ENCODE measurements at regions not wholly inside any gene's neighbourhood (a gene's known extent, or its start where the extent isn't known, plus 50 kb on each side); places are given as distances from the start of the nearest gene placed in this dataset.

GRCh38 chr19:30151081-30151480, 209.0 kb downstream of the URI1 start:
- H3K9ac ChIP-seq (ENCODE audit: low read length), result no peak overlapping the region
- H2AFZ ChIP-seq (ENCODE audit: low read length), result no peak overlapping the region
- no peaks in the 10 kb centered on the region for H4K20me1 ChIP-seq (ENCODE audit: insufficient read depth, low read length)
- no peaks in the 10 kb centered on the region for H3K9me3 ChIP-seq (ENCODE audit: low read length)
- no peak for TF ChIP-seq CTCF (IDR thresholded peaks at IDR 0.05; ENCODE audit: low read length)
- no peak for TF ChIP-seq EZH2 (IDR thresholded peaks at IDR 0.05; ENCODE audit: borderline replicate concordance, low read length)
- H3K4me3 ChIP-seq (ENCODE audit: low read depth, low read length, poor library complexity, severe bottlenecking), result no peak overlapping the region
- H3F3A ChIP-seq (ENCODE audit: insufficient read depth, low read length), result no peaks in the 10 kb centered on the region
- no peaks in the 10 kb centered on the region for H3K4me1 ChIP-seq (ENCODE audit: insufficient read depth, low read length, severe bottlenecking)
- H3K27ac ChIP-seq (ENCODE audit: low read depth, low read length, poor library complexity, severe bottlenecking), result no peak overlapping the region
- H3K36me3 ChIP-seq (ENCODE audit: insufficient read depth, low read length), result no peaks in the 10 kb centered on the region
- H3K4me2 ChIP-seq (ENCODE audit: low read length), result no peak overlapping the region
- no peaks in the 10 kb centered on the region for H3K79me2 ChIP-seq (ENCODE audit: insufficient read depth, low read length)
- no peaks in the 10 kb centered on the region for H3K27me3 ChIP-seq (ENCODE audit: insufficient read depth, low read length)
- H3K9me2 ChIP-seq (ENCODE audit: low read depth, low read length), result no peaks in the 10 kb centered on the region

- H3K27ac ChIP-seq (ENCODE audit: low read depth, low read length, poor library complexity, severe bottlenecking), result no peak overlapping the region
- no peak overlapping the region for H3K9ac ChIP-seq (ENCODE audit: low read length)
- H3K4me1 ChIP-seq (ENCODE audit: insufficient read depth, low read length, severe bottlenecking), result no peaks in the 10 kb centered on the region
- no peaks in the 10 kb centered on the region for H3K9me2 ChIP-seq (ENCODE audit: low read depth, low read length)
- H4K20me1 ChIP-seq (ENCODE audit: insufficient read depth, low read length), result no peaks in the 10 kb centered on the region
- no peaks in the 10 kb centered on the region for H3K79me2 ChIP-seq (ENCODE audit: insufficient read depth, low read length)
- no peaks in the 10 kb centered on the region for H3K27me3 ChIP-seq (ENCODE audit: insufficient read depth, low read length)
- no peak for TF ChIP-seq EZH2 (IDR thresholded peaks at IDR 0.05; ENCODE audit: borderline replicate concordance, low read length)
- TF ChIP-seq CTCF (IDR thresholded peaks at IDR 0.05; ENCODE audit: low read length), result no peak
- H3F3A ChIP-seq (ENCODE audit: insufficient read depth, low read length), result no peaks in the 10 kb centered on the region
- H3K9me3 ChIP-seq (ENCODE audit: low read length), result no peaks in the 10 kb centered on the region
- H3K4me3 ChIP-seq (ENCODE audit: low read depth, low read length, poor library complexity, severe bottlenecking), result no peak overlapping the region
- no peaks in the 10 kb centered on the region for H3K36me3 ChIP-seq (ENCODE audit: insufficient read depth, low read length)
- H3K4me2 ChIP-seq (ENCODE audit: low read length), result no peak overlapping the region
- H2AFZ ChIP-seq (ENCODE audit: low read length), result no peak overlapping the region
Observed at GRCh38 chr19:30152510-30153291, 210.7 kb downstream of the URI1 start.

GRCh38 chr19:30153326-30154210, 211.5 kb downstream of the URI1 start:
- H3K79me2 ChIP-seq (ENCODE audit: insufficient read depth, low read length), result no peaks in the 10 kb centered on the region
- no peaks in the 10 kb centered on the region for H3K4me1 ChIP-seq (ENCODE audit: insufficient read depth, low read length, severe bottlenecking)
- no peak overlapping the region for H3K4me2 ChIP-seq (ENCODE audit: low read length)
- no peak overlapping the region for H2AFZ ChIP-seq (ENCODE audit: low read length)
- H3K9me3 ChIP-seq (ENCODE audit: low read length), result no peaks in the 10 kb centered on the region
- H3K27me3 ChIP-seq (ENCODE audit: insufficient read depth, low read length), result no peaks in the 10 kb centered on the region
- H3K9ac ChIP-seq (ENCODE audit: low read length), result no peak overlapping the region
- no peak overlapping the region for H3K27ac ChIP-seq (ENCODE audit: low read depth, low read length, poor library complexity, severe bottlenecking)
- no peak for TF ChIP-seq CTCF (IDR thresholded peaks at IDR 0.05; ENCODE audit: low read length)
- TF ChIP-seq EZH2 (IDR thresholded peaks at IDR 0.05; ENCODE audit: borderline replicate concordance, low read length), result no peak
- no peaks in the 10 kb centered on the region for H3K9me2 ChIP-seq (ENCODE audit: low read depth, low read length)
- no peaks in the 10 kb centered on the region for H3F3A ChIP-seq (ENCODE audit: insufficient read depth, low read length)
- H4K20me1 ChIP-seq (ENCODE audit: insufficient read depth, low read length), result no peaks in the 10 kb centered on the region
- H3K36me3 ChIP-seq (ENCODE audit: insufficient read depth, low read length), result no peaks in the 10 kb centered on the region
- no peak overlapping the region for H3K4me3 ChIP-seq (ENCODE audit: low read depth, low read length, poor library complexity, severe bottlenecking)
